Endothelial cell (in vitro differentiated cells): ENCODE measurements at regions not wholly inside any gene's neighbourhood (a gene's known extent, or its start where the extent isn't known, plus 50 kb on each side); places are given as distances from the start of the nearest gene placed in this dataset.

ENCODE experiments used
- DNase-seq: peaks from one replicate; pipeline ENCODE4 v3.0.0; 2021; ENCODE audit warnings: low spot score
- H3K27ac Mint-ChIP-seq: one replicate; pipeline ENCODE4 v1.8.0; 2021; ENCODE audit warnings: mixed read lengths, inconsistent platforms; ENCODE audit not compliant: unreplicated experiment
- H3K27me3 Mint-ChIP-seq: one replicate; pipeline ENCODE4 v1.8.0; 2021; ENCODE audit warnings: mild to moderate bottlenecking, moderate library complexity, mixed read lengths, inconsistent platforms; ENCODE audit not compliant: unreplicated experiment
- H3K36me3 Mint-ChIP-seq: one replicate; pipeline ENCODE4 v1.8.0; 2021; ENCODE audit warnings: mild to moderate bottlenecking, low read depth, mixed read lengths, inconsistent platforms; ENCODE audit not compliant: unreplicated experiment
- H3K4me1 Mint-ChIP-seq: one replicate; pipeline ENCODE4 v1.8.0; 2021; ENCODE audit warnings: mild to moderate bottlenecking, mixed read lengths, inconsistent platforms; ENCODE audit not compliant: unreplicated experiment
- H3K4me3 Mint-ChIP-seq: one replicate; pipeline ENCODE4 v1.8.0; 2021; ENCODE audit warnings: mild to moderate bottlenecking, mixed read lengths, inconsistent platforms; ENCODE audit not compliant: unreplicated experiment
- H3K9me3 Mint-ChIP-seq: one replicate; pipeline ENCODE4 v1.8.0; 2021; ENCODE audit warnings: mixed read lengths, inconsistent platforms; ENCODE audit not compliant: unreplicated experiment
- CTCF ChIP-seq: fragments of 200-600 bp; sonication (generic); IDR thresholded peaks from one replicate; pipeline ENCODE4 v1.5.0; 2021; ENCODE audit warnings: antibody characterized with exemption; ENCODE audit not compliant: unreplicated experiment

- no peaks in the 10 kb centered on the region for H3K4me1 Mint-ChIP-seq
- H3K27me3 Mint-ChIP-seq: no peaks in the 10 kb centered on the region
- no peak overlapping the region for H3K4me3 Mint-ChIP-seq
- no peaks in the 10 kb centered on the region for H3K36me3 Mint-ChIP-seq
- no peaks in the 10 kb centered on the region for H3K9me3 Mint-ChIP-seq
- TF ChIP-seq CTCF: no peak
- no peak for DNase-seq
- H3K27ac Mint-ChIP-seq: no peak overlapping the region
Observed at GRCh38 chr7:131131746-131132431, 195.8 kb upstream of the MKLN1 start.

- Mint-ChIP-seq H3K27ac (no peak overlapping the region), H3K27me3 (no peaks in the 10 kb centered on the region)
- DNase-seq: no peak
Observed at GRCh38 chr7:131139462-131139861, 188.2 kb upstream of the MKLN1 start.

GRCh38 chr7:131141443-131141967 lies 186.2 kb upstream of the MKLN1 start:
- Mint-ChIP-seq H3K4me1 (peaks cover 3% of the 10 kb centered on the region), H3K27ac (no peak overlapping the region), H3K4me3 (peak overlapping the region; percentile 4), H3K36me3 (peaks cover 8% of the 10 kb centered on the region), H3K27me3 (no peaks in the 10 kb centered on the region), H3K9me3 (peaks cover 9% of the 10 kb centered on the region)
- DNase-seq: no peak
- no peak for TF ChIP-seq CTCF

More at GRCh38 chr7:131139462-131139861, 188.2 kb upstream of the MKLN1 start:
- no peak for TF ChIP-seq CTCF
- peaks cover 9% of the 10 kb centered on the region for H3K9me3 Mint-ChIP-seq
- H3K36me3 Mint-ChIP-seq: peaks cover 8% of the 10 kb centered on the region
- peaks cover 3% of the 10 kb centered on the region for H3K4me1 Mint-ChIP-seq
- no peak overlapping the region for H3K4me3 Mint-ChIP-seq

GRCh38 chr7:131143869-131144268 lies 183.8 kb upstream of the MKLN1 start:
- Mint-ChIP-seq H3K4me1 (peaks cover 3% of the 10 kb centered on the region), H3K4me3 (no peak overlapping the region), H3K9me3 (peaks cover 9% of the 10 kb centered on the region), H3K27ac (no peak overlapping the region), H3K27me3 (no peaks in the 10 kb centered on the region), H3K36me3 (peaks cover 8% of the 10 kb centered on the region)
- no peak for DNase-seq
- TF ChIP-seq CTCF: no peak

GRCh38 chr7:131145026-131145425 lies 182.7 kb upstream of the MKLN1 start:
- peaks cover 3% of the 10 kb centered on the region for H3K4me1 Mint-ChIP-seq
- DNase-seq: no peak
- H3K9me3 Mint-ChIP-seq: peaks cover 9% of the 10 kb centered on the region
- TF ChIP-seq CTCF: no peak
- H3K36me3 Mint-ChIP-seq: peaks cover 8% of the 10 kb centered on the region
- H3K27me3 Mint-ChIP-seq: no peaks in the 10 kb centered on the region
- H3K27ac Mint-ChIP-seq: no peak overlapping the region
- H3K4me3 Mint-ChIP-seq: no peak overlapping the region
